Panc1 (cell line): ENCODE measurements at regions not wholly inside any gene's neighbourhood (a gene's known extent, or its start where the extent isn't known, plus 50 kb on each side); places are given as distances from the start of the nearest gene placed in this dataset.

Source experiments
- ATAC-seq: fragments of 200-7000 bp; cut with Tn5 transposase; 2 replicates; pipeline ENCODE4 v1.9.1; 2020; ENCODE audit warnings: mild to moderate bottlenecking, moderate library complexity
- BruUV-seq: library from RNA; stranded (reverse); fragments of 400-500 nt; replicated peaks from 2 replicates; lab custom pipeline; 2021; lab: Mats Ljungman, UMichigan
- CTCF ChIA-PET: fragments of 300-600 bp; sonication (Branson Sonifier 250); formaldehyde crosslinking; loops from one replicate; lab custom pipeline; 2022; ENCODE audit warnings: antibody characterized with exemption; lab: Charles Lee
- POLR2A ChIA-PET: fragments of 300-600 bp; sonication (Branson Sonifier 250); formaldehyde crosslinking; loops from one replicate; lab custom pipeline; 2022; ENCODE audit warnings: antibody characterized with exemption; lab: Charles Lee
- DNase-seq: peaks from one replicate; pipeline ENCODE4 v3.0.0-alpha.2; 2010; ENCODE audit warnings: low read depth, low spot score
- H3K27ac ChIP-seq: 2 replicates; pipeline ENCODE4 v1.5.1; 2011; ENCODE audit warnings: mild to moderate bottlenecking, low read length, inconsistent platforms
- H3K27me3 ChIP-seq: fragments of 200-500 bp; sonication (Bioruptor generic); 2 replicates; pipeline ENCODE4 v1.6.0; 2014; ENCODE audit warnings: low read length, inconsistent platforms; ENCODE audit not compliant: control insufficient read depth, insufficient read depth
- H3K36me3 ChIP-seq: fragments of 200-500 bp; sonication (Bioruptor generic); 2 replicates; pipeline ENCODE4 v1.5.1; 2014; ENCODE audit warnings: inconsistent platforms, mild to moderate bottlenecking, low read length, moderate library complexity; ENCODE audit not compliant: control insufficient read depth, insufficient read depth
- H3K4me1 ChIP-seq: 2 replicates; pipeline ENCODE4 v1.5.1; 2011; ENCODE audit warnings: inconsistent platforms, mild to moderate bottlenecking, low read length, moderate library complexity; ENCODE audit not compliant: control insufficient read depth, insufficient read depth
- H3K4me3 ChIP-seq, 2 experiments: 2 replicates each; pipeline ENCODE4 v1.5.1; 2011 to 2012; ENCODE audit warnings: low read depth in 2 of 2, low read length in 2 of 2, mild to moderate bottlenecking in 2 of 2, inconsistent platforms in 1 of 2, moderate library complexity in 1 of 2
- H3K9me3 ChIP-seq: fragments of 200-500 bp; sonication (Bioruptor generic); 2 replicates; pipeline ENCODE4 v1.5.1; 2014; ENCODE audit warnings: low read depth, mild to moderate bottlenecking, inconsistent platforms, low read length, moderate library complexity; ENCODE audit not compliant: control insufficient read depth, insufficient read depth
- CTCF ChIP-seq: fragments of 450-650 bp; IDR thresholded peaks from 2 replicates; pipeline ENCODE4 v1.5.1; 2017; ENCODE audit warnings: mild to moderate bottlenecking
- POLR2AphosphoS5 ChIP-seq: IDR thresholded peaks from 2 replicates; pipeline ENCODE4 v1.6.1; 2012; ENCODE audit warnings: mild to moderate bottlenecking, low read depth, low read length, moderate library complexity
- REST ChIP-seq, 2 experiments: IDR thresholded peaks; 2 replicates each; pipeline ENCODE4 v1.6.1; 2011 to 2012; ENCODE audit warnings: low read depth in 2 of 2, control low read depth in 1 of 2, low read length in 1 of 2, mild to moderate bottlenecking in 1 of 2, moderate library complexity in 1 of 2; ENCODE audit not compliant: insufficient read depth in 1 of 2
- SIN3A ChIP-seq: IDR thresholded peaks from 2 replicates; pipeline ENCODE4 v1.6.1; 2012; ENCODE audit warnings: low read depth, mild to moderate bottlenecking, low read length, moderate library complexity, borderline replicate concordance; ENCODE audit not compliant: insufficient read depth
- TCF7L2 ChIP-seq: IDR thresholded peaks from 2 replicates; pipeline ENCODE4 v1.6.1; 2011; ENCODE audit warnings: mild to moderate bottlenecking, low read depth, low read length, inconsistent platforms
- in situ Hi-C: cut with HindIII; loops from 2 replicates; pipeline ENCODE4 v1.10.0; 2016; ENCODE audit warnings: low sequenced_read_pairs, low pct_unique_long_range_greater_than_20kb
- intact Hi-C: fragments of 100-400 bp; cut with micrococcal nuclease; formaldehyde crosslinking; loops from one replicate; pipeline ENCODE4 v1.10.0; 2022; ENCODE audit not compliant: unreplicated experiment

- ATAC-seq: no peak
- H3K27me3 ChIP-seq: no peaks in the 10 kb centered on the region
- CTCF ChIA-PET: no interaction called here
- no peaks in the 10 kb centered on the region for H3K9me3 ChIP-seq
- no peaks in the 10 kb centered on the region for H3K4me1 ChIP-seq
- no peak overlapping the region for H3K4me3 ChIP-seq
- intact Hi-C loops: no loop called here
- no TSS peak for BruUV-seq
- in situ Hi-C loops: no loop called here
- TF ChIP-seq SIN3A (no peak), CTCF (no peak), POLR2AphosphoS5 (no peak), REST (IDR thresholded peaks at IDR 0.05; ENCODE audit: insufficient read depth in 1 of 2, low read depth in 2 of 2, low read length in 1 of 2) (no peak), TCF7L2 (no peak)
- no peak overlapping the region for H3K27ac ChIP-seq
- no peaks in the 10 kb centered on the region for H3K36me3 ChIP-seq
- POLR2A ChIA-PET: no interaction called here
- no peak for DNase-seq
Measured at GRCh38 chrX:81405781-81406180, 203.9 kb downstream of the SH3BGRL start.

- no peaks in the 10 kb centered on the region for H3K36me3 ChIP-seq
- H3K4me3 ChIP-seq: no peak overlapping the region
- H3K4me1 ChIP-seq: no peaks in the 10 kb centered on the region
- no peak for TF ChIP-seq POLR2AphosphoS5
- no peak for TF ChIP-seq TCF7L2
- no peak for TF ChIP-seq REST (IDR thresholded peaks at IDR 0.05; ENCODE audit: insufficient read depth in 1 of 2, low read depth in 2 of 2, low read length in 1 of 2)
- no peak for TF ChIP-seq CTCF
- TF ChIP-seq SIN3A: no peak
- CTCF ChIA-PET: no interaction called here
- no peaks in the 10 kb centered on the region for H3K9me3 ChIP-seq
- no peak for DNase-seq
- no peak for ATAC-seq
- intact Hi-C loops: no loop called here
- in situ Hi-C loops: no loop called here
- POLR2A ChIA-PET: no interaction called here
- no peaks in the 10 kb centered on the region for H3K27me3 ChIP-seq
- H3K27ac ChIP-seq: no peak overlapping the region
- no TSS peak for BruUV-seq
Measured at GRCh38 chrX:81411517-81411916, 209.6 kb downstream of the SH3BGRL start.
